ENCODE measurements at regions not wholly inside any gene's neighbourhood (a gene's known extent, or its start where the extent isn't known, plus 50 kb on each side); places are given as distances from the start of the nearest gene placed in this dataset.

DNA sequence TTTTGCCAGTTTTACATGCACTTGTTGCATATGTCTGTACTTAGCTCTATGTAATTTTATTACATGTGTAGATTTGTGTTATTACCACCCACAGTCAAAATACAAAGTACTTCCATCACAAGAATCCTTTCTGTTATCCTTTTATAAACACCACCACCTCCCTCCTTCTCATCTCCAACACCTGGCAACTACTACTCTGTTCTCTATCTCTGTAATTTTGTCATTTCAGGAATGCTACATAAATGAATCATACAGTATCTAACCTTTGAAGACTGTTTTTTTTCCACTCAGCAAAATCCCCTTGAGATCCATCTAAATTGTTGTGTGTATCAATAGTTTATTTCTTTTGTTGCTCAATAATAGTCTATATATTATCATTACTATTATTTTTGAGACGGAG lies 64.5 kb upstream of the COP1 start:
- no peaks in the 10 kb centered on the region for H3K4me1 Mint-ChIP-seq
- H3K4me3 Mint-ChIP-seq = no peak overlapping the region
- Histone ChIP-seq H3K27ac (no peak overlapping the region), H2AFZ (replicated peaks) (no peak overlapping the region), H3K4me2 (no peak overlapping the region), H3K27me3 (no peaks in the 10 kb centered on the region), H3K9ac (no peak overlapping the region), H3K4me3 (no peak overlapping the region), H3F3A (ENCODE audit: low read depth) (no peaks in the 10 kb centered on the region), H3K4me1 (no peaks in the 10 kb centered on the region), H3K36me3 (no peaks in the 10 kb centered on the region), H3K9me3 (ENCODE audit: low read depth) (no peaks in the 10 kb centered on the region), H3K79me2 (ENCODE audit: low read depth) (no peaks in the 10 kb centered on the region), H4K20me1 (ENCODE audit: low read depth) (no peaks in the 10 kb centered on the region)
- H3K9me3 Mint-ChIP-seq = no peaks in the 10 kb centered on the region
- no peak for DNase-seq (ENCODE audit: low spot score)
- TF ChIP-seq, protein P1, sequence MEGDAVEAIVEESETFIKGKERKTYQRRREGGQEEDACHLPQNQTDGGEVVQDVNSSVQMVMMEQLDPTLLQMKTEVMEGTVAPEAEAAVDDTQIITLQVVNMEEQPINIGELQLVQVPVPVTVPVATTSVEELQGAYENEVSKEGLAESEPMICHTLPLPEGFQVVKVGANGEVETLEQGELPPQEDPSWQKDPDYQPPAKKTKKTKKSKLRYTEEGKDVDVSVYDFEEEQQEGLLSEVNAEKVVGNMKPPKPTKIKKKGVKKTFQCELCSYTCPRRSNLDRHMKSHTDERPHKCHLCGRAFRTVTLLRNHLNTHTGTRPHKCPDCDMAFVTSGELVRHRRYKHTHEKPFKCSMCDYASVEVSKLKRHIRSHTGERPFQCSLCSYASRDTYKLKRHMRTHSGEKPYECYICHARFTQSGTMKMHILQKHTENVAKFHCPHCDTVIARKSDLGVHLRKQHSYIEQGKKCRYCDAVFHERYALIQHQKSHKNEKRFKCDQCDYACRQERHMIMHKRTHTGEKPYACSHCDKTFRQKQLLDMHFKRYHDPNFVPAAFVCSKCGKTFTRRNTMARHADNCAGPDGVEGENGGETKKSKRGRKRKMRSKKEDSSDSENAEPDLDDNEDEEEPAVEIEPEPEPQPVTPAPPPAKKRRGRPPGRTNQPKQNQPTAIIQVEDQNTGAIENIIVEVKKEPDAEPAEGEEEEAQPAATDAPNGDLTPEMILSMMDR (IDR thresholded peaks at IDR 0.05) = no peak
- TF ChIP-seq EZH2phosphoT487 (IDR thresholded peaks at IDR 0.05) (no peak), EZH2 (IDR thresholded peaks at IDR 0.05) (no peak)
- no peaks in the 10 kb centered on the region for H3K36me3 Mint-ChIP-seq
- no peak overlapping the region for H3K27ac Mint-ChIP-seq
- H3K27me3 Mint-ChIP-seq (ENCODE audit: insufficient read depth, low read depth) = no peaks in the 10 kb centered on the region
